HepG2 (cell line): ENCODE measurements at regions not wholly inside any gene's neighbourhood (a gene's known extent, or its start where the extent isn't known, plus 50 kb on each side); places are given as distances from the start of the nearest gene placed in this dataset.

Experiments
- ATAC-seq: fragments of 200-7000 bp; cut with Tn5 transposase; 3 replicates; pipeline ENCODE4 v1.9.1; 2020; ENCODE audit warnings: mild to moderate bottlenecking, moderate library complexity
- BruUV-seq: library from RNA; stranded (reverse); fragments of 400-500 nt; replicated peaks from 2 replicates; lab custom pipeline; 2021; lab: Mats Ljungman, UMichigan
- CTCF ChIA-PET: fragments of 300-600 bp; formaldehyde crosslinking; extraction: SDS; loops from one replicate; lab custom pipeline; 2021; ENCODE audit warnings: low total read pairs, inconsistent platforms, low intra/inter-chr PET ratio; lab: Yijun Ruan, JAX
- POLR2A ChIA-PET: fragments of 350-600 bp; sonication (Branson Sonifier 250); formaldehyde crosslinking; loops from one replicate; lab custom pipeline; 2020; ENCODE audit warnings: antibody characterized with exemption, inconsistent platforms; lab: Yijun Ruan, JAX
- DNase-seq: peaks from one replicate; pipeline ENCODE4 v3.0.0-alpha.2; 2015; ENCODE audit warnings: low spot score
- FAIRE-seq: peaks from 3 replicates; lab custom pipeline; 2011; peaks lifted over from hg19 to GRCh38; lab: Jason Lieb, UNC
- H2AFZ ChIP-seq: one replicate; pipeline ENCODE4 v1.6.1; 2011; ENCODE audit warnings: low read length, inconsistent platforms
- H3K27ac ChIP-seq: fragments of 300-600 bp; 3 replicates; pipeline ENCODE4 v1.8.0; 2011; ENCODE audit warnings: mixed run types, mild to moderate bottlenecking, mixed read lengths, low read length, inconsistent platforms; ENCODE audit not compliant: insufficient read depth; ENCODE audit errors: extremely low read length
- H3K27me3 ChIP-seq, 2 experiments: fragments of 200-600 bp in 1 of 2; 2 replicates in 1 of 2; 3 replicates in 1 of 2; pipeline versions ENCODE4 v1.6.0 to v1.8.0; 2011; ENCODE audit warnings: low read length in 2 of 2, mild to moderate bottlenecking in 2 of 2, moderate library complexity in 2 of 2, inconsistent platforms in 1 of 2; ENCODE audit not compliant: insufficient read depth in 2 of 2, control insufficient read depth in 1 of 2
- H3K36me3 ChIP-seq, 2 experiments: fragments of 200-600 bp in 1 of 2; replicated peaks in 1 of 2; 2 replicates in 1 of 2; 3 replicates in 1 of 2; pipeline versions ENCODE4 v1.5.1 to v1.8.0; 2011; ENCODE audit warnings: low read length in 2 of 2, inconsistent platforms in 1 of 2; ENCODE audit not compliant: insufficient read depth in 2 of 2, control insufficient read depth in 1 of 2
- H3K4me1 ChIP-seq: 2 replicates; pipeline ENCODE4 v1.5.1; 2012; ENCODE audit warnings: low read length, inconsistent platforms; ENCODE audit not compliant: insufficient read depth
- H3K4me2 ChIP-seq: 2 replicates; pipeline ENCODE4 v1.6.0; 2011; ENCODE audit warnings: low read depth, low read length, inconsistent platforms
- H3K4me3 ChIP-seq, 3 experiments: fragments of 200-600 bp in 1 of 3; sonication (generic), shearing (Covaris generic) in 1 of 3; replicated peaks in 1 of 3; 2 replicates each; pipeline ENCODE4 v1.5.1; 2011 to 2016; ENCODE audit warnings: low read length in 3 of 3, inconsistent platforms in 2 of 3, low read depth in 2 of 3, mild to moderate bottlenecking in 2 of 3, control low read depth in 1 of 3, mixed read lengths in 1 of 3; ENCODE audit not compliant: insufficient read depth in 1 of 3
- H3K79me2 ChIP-seq: one replicate; pipeline ENCODE4 v1.6.1; 2011; ENCODE audit warnings: low read length, inconsistent platforms; ENCODE audit not compliant: insufficient read depth
- H3K9ac ChIP-seq: 2 replicates; pipeline ENCODE4 v1.6.0; 2011; ENCODE audit warnings: mild to moderate bottlenecking, low read depth, low read length, inconsistent platforms; ENCODE audit not compliant: insufficient read depth
- H3K9me3 ChIP-seq: 2 replicates; pipeline ENCODE4 v1.5.1; 2012; ENCODE audit warnings: mild to moderate bottlenecking, low read length
- H4K20me1 ChIP-seq: 2 replicates; pipeline ENCODE4 v1.6.0; 2011; ENCODE audit warnings: inconsistent platforms, mild to moderate bottlenecking, low read length, moderate library complexity; ENCODE audit not compliant: insufficient read depth
- ATF5 ChIP-seq: sonication (generic); formaldehyde crosslinking; IDR thresholded peaks from 2 replicates; pipeline ENCODE4 v1.4.0; 2020; ENCODE audit warnings: mild to moderate bottlenecking, low read depth, missing genetic modification reagents
- CBX5 ChIP-seq: sonication (generic); formaldehyde crosslinking; IDR thresholded peaks from 2 replicates; pipeline ENCODE4 v1.4.0; 2020; ENCODE audit warnings: missing genetic modification reagents, borderline replicate concordance
- ELF4 ChIP-seq: sonication (generic); formaldehyde crosslinking; IDR thresholded peaks from 2 replicates; pipeline ENCODE4 v1.5.0; 2020; ENCODE audit warnings: missing genetic modification reagents, mild to moderate bottlenecking, moderate library complexity, borderline replicate concordance
- KLF9 ChIP-seq: IDR thresholded peaks from 2 replicates; pipeline ENCODE4 v1.6.1; 2016; ENCODE audit warnings: low read depth
- MXD1 ChIP-seq: sonication (generic); formaldehyde crosslinking; IDR thresholded peaks from 2 replicates; pipeline ENCODE4 v1.4.0; 2020; ENCODE audit warnings: mild to moderate bottlenecking, missing genetic modification reagents
- STAG1 ChIP-seq: sonication (generic); formaldehyde crosslinking; IDR thresholded peaks from 2 replicates; pipeline ENCODE4 v1.4.0; 2020; ENCODE audit warnings: missing genetic modification reagents
- TEAD3 ChIP-seq: optimal IDR thresholded peaks from 2 replicates; pipeline ENCODE3; 2016; ENCODE audit warnings: borderline replicate concordance
- ZBTB37 ChIP-seq: sonication (generic); formaldehyde crosslinking; IDR thresholded peaks from 2 replicates; pipeline ENCODE4 v1.4.0; 2020; ENCODE audit warnings: mild to moderate bottlenecking, missing genetic modification reagents
- ZBTB8A ChIP-seq: sonication (generic); formaldehyde crosslinking; IDR thresholded peaks from 2 replicates; pipeline ENCODE4 v1.4.0; 2020; ENCODE audit warnings: mild to moderate bottlenecking, low read depth, missing genetic modification reagents, borderline replicate concordance
- ZNF232 ChIP-seq: sonication (generic); formaldehyde crosslinking; IDR thresholded peaks from 2 replicates; pipeline ENCODE4 v1.4.0; 2020; ENCODE audit warnings: missing genetic modification reagents, borderline replicate concordance
- ZNF331 ChIP-seq: sonication (generic); formaldehyde crosslinking; IDR thresholded peaks from 2 replicates; pipeline ENCODE4 v1.4.0; 2020; ENCODE audit warnings: missing genetic modification reagents
- ZNF549 ChIP-seq: sonication (generic); formaldehyde crosslinking; IDR thresholded peaks from 2 replicates; pipeline ENCODE4 v1.5.0; 2020; ENCODE audit warnings: missing genetic modification reagents
- ZNF777 ChIP-seq: sonication (generic); formaldehyde crosslinking; IDR thresholded peaks from 2 replicates; pipeline ENCODE4 v1.4.0; 2020; ENCODE audit warnings: missing genetic modification reagents
- WGBS: methylation state at CpG from one replicate; pipeline ENCODE4 v1.1.6; 2017; ENCODE audit warnings: low lambda C conversion rate; 5-methylcytosine and 5-hydroxymethylcytosine counted together
- in situ Hi-C: cut with HindIII; loops from 2 replicates; pipeline ENCODE4 v1.10.0; 2017; ENCODE audit warnings: low pct_unique_long_range_greater_than_20kb; ENCODE audit not compliant: extremely low pct_ligation_motif_present
- intact Hi-C: fragments of 100-400 bp; cut with micrococcal nuclease; formaldehyde crosslinking; loops from one replicate; pipeline ENCODE4 v1.10.0; 2022; ENCODE audit not compliant: unreplicated experiment
- TF ChIP-seq, protein P1 (sequence below): sonication (generic); formaldehyde crosslinking; IDR thresholded peaks from 2 replicates; pipeline ENCODE4 v1.5.1; 2020; ENCODE audit warnings: missing genetic modification reagents, mild to moderate bottlenecking, borderline replicate concordance
- TF ChIP-seq, protein P2 (sequence below): sonication (generic); formaldehyde crosslinking; IDR thresholded peaks from 2 replicates; pipeline ENCODE4 v1.5.1; 2020; ENCODE audit warnings: missing genetic modification reagents, mild to moderate bottlenecking, borderline replicate concordance
- TF ChIP-seq, protein P3 (sequence below): sonication (generic); formaldehyde crosslinking; IDR thresholded peaks from 2 replicates; pipeline ENCODE4 v1.5.0; 2020; ENCODE audit warnings: mild to moderate bottlenecking, low read depth, missing genetic modification reagents, borderline replicate concordance

- TF ChIP-seq, protein P1, sequence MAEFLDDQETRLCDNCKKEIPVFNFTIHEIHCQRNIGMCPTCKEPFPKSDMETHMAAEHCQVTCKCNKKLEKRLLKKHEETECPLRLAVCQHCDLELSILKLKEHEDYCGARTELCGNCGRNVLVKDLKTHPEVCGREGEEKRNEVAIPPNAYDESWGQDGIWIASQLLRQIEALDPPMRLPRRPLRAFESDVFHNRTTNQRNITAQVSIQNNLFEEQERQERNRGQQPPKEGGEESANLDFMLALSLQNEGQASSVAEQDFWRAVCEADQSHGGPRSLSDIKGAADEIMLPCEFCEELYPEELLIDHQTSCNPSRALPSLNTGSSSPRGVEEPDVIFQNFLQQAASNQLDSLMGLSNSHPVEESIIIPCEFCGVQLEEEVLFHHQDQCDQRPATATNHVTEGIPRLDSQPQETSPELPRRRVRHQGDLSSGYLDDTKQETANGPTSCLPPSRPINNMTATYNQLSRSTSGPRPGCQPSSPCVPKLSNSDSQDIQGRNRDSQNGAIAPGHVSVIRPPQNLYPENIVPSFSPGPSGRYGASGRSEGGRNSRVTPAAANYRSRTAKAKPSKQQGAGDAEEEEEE: no peak
- TF ChIP-seq ZNF232 (no peak), TEAD3 (CRISPR knock-in tag) (peak; percentile 47), STAG1 (CRISPR knock-in tag) (peak; percentile 80)
- TF ChIP-seq, protein P2, sequence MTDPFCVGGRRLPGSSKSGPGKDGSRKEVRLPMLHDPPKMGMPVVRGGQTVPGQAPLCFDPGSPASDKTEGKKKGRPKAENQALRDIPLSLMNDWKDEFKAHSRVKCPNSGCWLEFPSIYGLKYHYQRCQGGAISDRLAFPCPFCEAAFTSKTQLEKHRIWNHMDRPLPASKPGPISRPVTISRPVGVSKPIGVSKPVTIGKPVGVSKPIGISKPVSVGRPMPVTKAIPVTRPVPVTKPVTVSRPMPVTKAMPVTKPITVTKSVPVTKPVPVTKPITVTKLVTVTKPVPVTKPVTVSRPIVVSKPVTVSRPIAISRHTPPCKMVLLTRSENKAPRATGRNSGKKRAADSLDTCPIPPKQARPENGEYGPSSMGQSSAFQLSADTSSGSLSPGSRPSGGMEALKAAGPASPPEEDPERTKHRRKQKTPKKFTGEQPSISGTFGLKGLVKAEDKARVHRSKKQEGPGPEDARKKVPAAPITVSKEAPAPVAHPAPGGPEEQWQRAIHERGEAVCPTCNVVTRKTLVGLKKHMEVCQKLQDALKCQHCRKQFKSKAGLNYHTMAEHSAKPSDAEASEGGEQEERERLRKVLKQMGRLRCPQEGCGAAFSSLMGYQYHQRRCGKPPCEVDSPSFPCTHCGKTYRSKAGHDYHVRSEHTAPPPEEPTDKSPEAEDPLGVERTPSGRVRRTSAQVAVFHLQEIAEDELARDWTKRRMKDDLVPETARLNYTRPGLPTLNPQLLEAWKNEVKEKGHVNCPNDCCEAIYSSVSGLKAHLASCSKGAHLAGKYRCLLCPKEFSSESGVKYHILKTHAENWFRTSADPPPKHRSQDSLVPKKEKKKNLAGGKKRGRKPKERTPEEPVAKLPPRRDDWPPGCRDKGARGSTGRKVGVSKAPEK (CRISPR knock-in tag): no peak
These were observed 187.1 kb upstream of the DNAJC19 start (continued) for GRCh38 chr3:181176601-181177000.

DNA sequence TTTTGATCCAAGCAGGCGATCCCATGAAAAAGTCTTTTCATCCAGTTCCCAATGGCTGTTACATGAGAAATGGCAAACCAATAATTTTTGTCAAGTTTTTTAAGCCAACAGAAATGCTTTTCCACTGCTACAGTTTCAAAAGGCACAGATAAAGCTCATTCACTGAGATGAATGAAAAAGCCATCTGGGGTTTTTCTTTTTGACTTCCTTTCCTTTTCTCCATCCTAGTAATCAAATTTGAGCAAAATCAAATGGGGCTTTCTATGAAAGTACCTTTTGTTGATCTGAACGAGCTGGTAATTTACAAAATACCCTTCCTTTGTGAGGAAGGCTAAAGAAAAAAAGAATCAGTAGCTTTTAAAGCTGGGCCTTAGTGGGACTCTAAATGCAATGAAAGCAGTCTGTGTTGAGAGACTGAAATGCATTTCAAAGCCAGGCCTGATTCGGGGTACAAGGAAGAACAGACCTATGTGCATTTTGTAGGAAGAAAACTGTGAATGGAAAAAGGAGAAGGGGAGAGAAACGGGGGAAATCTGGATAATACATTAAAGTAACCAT is 185.2 kb upstream of the DNAJC19 start:
- Histone ChIP-seq H3K36me3 (no peaks in the 10 kb centered on the region), H3K4me1 (no peaks in the 10 kb centered on the region), H3K79me2 (no peaks in the 10 kb centered on the region), H3K4me3 (no peak overlapping the region), H3K9ac (no peak overlapping the region), H3K9me3 (no peaks in the 10 kb centered on the region), H4K20me1 (no peaks in the 10 kb centered on the region), H3K27ac (no peak overlapping the region), H3K27me3 (no peaks in the 10 kb centered on the region), H2AFZ (no peak overlapping the region), H3K4me2 (no peak overlapping the region)
- in situ Hi-C loops (loop anchor here (10.0 kb wide), 1 partner anchor 370 kb away; no protein-coding TSS in a partner anchor), intact Hi-C loops (loop anchor here (10.0 kb wide), 1 partner anchor 190 kb away; the partner anchor contains the start of gene DNAJC19)
- no peak for ATAC-seq
- POLR2A ChIA-PET: no interaction called here
- BruUV-seq: no TSS peak
- CTCF ChIA-PET: no interaction called here
- WGBS: 3% methylated on average over 4 of the region's 4 CpGs
- DNase-seq: no peak
- FAIRE-seq: no peak
- TF ChIP-seq CBX5 (CRISPR knock-in tag) (no peak), ZNF331 (CRISPR knock-in tag) (no peak), ZBTB8A (no peak), ZNF777 (CRISPR knock-in tag) (no peak), ATF5 (CRISPR knock-in tag) (no peak), ZBTB37 (no peak), ELF4 (CRISPR knock-in tag) (no peak), KLF9 (CRISPR knock-in tag) (no peak), ZNF549 (no peak), MXD1 (CRISPR knock-in tag) (no peak)
- TF ChIP-seq, protein P3, sequence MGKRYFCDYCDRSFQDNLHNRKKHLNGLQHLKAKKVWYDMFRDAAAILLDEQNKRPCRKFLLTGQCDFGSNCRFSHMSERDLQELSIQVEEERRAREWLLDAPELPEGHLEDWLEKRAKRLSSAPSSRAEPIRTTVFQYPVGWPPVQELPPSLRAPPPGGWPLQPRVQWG: no peak
